IMR-90 (cell line): ENCODE measurements at regions not wholly inside any gene's neighbourhood (a gene's known extent, or its start where the extent isn't known, plus 50 kb on each side); places are given as distances from the start of the nearest gene placed in this dataset.

Experiments used
- ATAC-seq: fragments of 200-7000 bp; cut with Tn5 transposase; 2 replicates; pipeline ENCODE4 v1.9.1; 2020; ENCODE audit warnings: low read depth, mild to moderate bottlenecking, moderate library complexity
- BruUV-seq: library from RNA; stranded (reverse); fragments of 400-500 nt; replicated peaks from 2 replicates; lab custom pipeline; 2021; lab: Mats Ljungman, UMichigan
- CTCF ChIA-PET: fragments of 300-600 bp; formaldehyde crosslinking; extraction: SDS; loops from one replicate; lab custom pipeline; 2021; ENCODE audit warnings: antibody characterized with exemption; lab: Yijun Ruan, JAX
- POLR2A ChIA-PET: fragments of 300-600 bp; sonication (Branson Sonifier 250); formaldehyde crosslinking; loops from one replicate; lab custom pipeline; 2022; ENCODE audit warnings: antibody characterized with exemption; ENCODE audit not compliant: unreplicated experiment; lab: Charles Lee
- DNase-seq: peaks from one replicate; pipeline ENCODE4 v3.0.0; 2013
- H2AFZ ChIP-seq: replicated peaks from 2 replicates; pipeline ENCODE3; 2013; ENCODE audit warnings: low read length, mild to moderate bottlenecking; ENCODE audit not compliant: poor library complexity
- H2AK5ac ChIP-seq: 2 replicates; pipeline ENCODE4 v1.6.1; 2013; ENCODE audit warnings: low read depth, low read length, inconsistent platforms
- H2AK9ac ChIP-seq: replicated peaks from 2 replicates; pipeline ENCODE3; 2013; ENCODE audit warnings: mild to moderate bottlenecking, low read depth, low read length, moderate library complexity; ENCODE audit not compliant: poor library complexity
- H2BK120ac ChIP-seq: 2 replicates; pipeline ENCODE4 v1.6.1; 2013; ENCODE audit warnings: low read depth, low read length, inconsistent platforms
- H2BK15ac ChIP-seq: 3 replicates; pipeline ENCODE4 v1.6.1; 2013; ENCODE audit warnings: low read depth, low read length, inconsistent platforms
- H2BK20ac ChIP-seq: 2 replicates; pipeline ENCODE4 v1.6.1; 2013; ENCODE audit warnings: low read depth, mild to moderate bottlenecking, inconsistent platforms, low read length, moderate library complexity
- H2BK5ac ChIP-seq: 2 replicates; pipeline ENCODE4 v1.6.1; 2013; ENCODE audit warnings: mild to moderate bottlenecking, low read depth, low read length, inconsistent platforms; ENCODE audit not compliant: poor library complexity, severe bottlenecking
- H3K14ac ChIP-seq: replicated peaks from 2 replicates; pipeline ENCODE4 v1.6.1; 2013; ENCODE audit warnings: low read depth, low read length, inconsistent platforms
- H3K18ac ChIP-seq: 2 replicates; pipeline ENCODE4 v1.6.1; 2013; ENCODE audit warnings: low read depth, low read length, control low read depth
- H3K23ac ChIP-seq: 2 replicates; pipeline ENCODE4 v1.6.1; 2013; ENCODE audit warnings: low read depth, low read length, inconsistent platforms
- H3K27ac ChIP-seq: 2 replicates; pipeline ENCODE4 v1.5.1; 2013; ENCODE audit warnings: mild to moderate bottlenecking, control low read depth, low read length; ENCODE audit not compliant: insufficient read depth
- H3K27me3 ChIP-seq: 2 replicates; pipeline ENCODE4 v1.6.1; 2013; ENCODE audit warnings: low read length; ENCODE audit not compliant: control insufficient read depth, insufficient read depth
- H3K36me3 ChIP-seq: 2 replicates; pipeline ENCODE4 v1.6.1; 2013; ENCODE audit warnings: low read length, mixed read lengths; ENCODE audit not compliant: control insufficient read depth, insufficient read depth
- H3K4ac ChIP-seq: 2 replicates; pipeline ENCODE4 v1.6.1; 2013; ENCODE audit warnings: low read depth, low read length, inconsistent platforms
- H3K4me1 ChIP-seq: 2 replicates; pipeline ENCODE4 v1.6.1; 2013; ENCODE audit warnings: low read length, mixed read lengths; ENCODE audit not compliant: control insufficient read depth, insufficient read depth
- H3K4me2 ChIP-seq: 2 replicates; pipeline ENCODE4 v1.6.1; 2013; ENCODE audit warnings: low read depth, mild to moderate bottlenecking, control low read depth, low read length, moderate library complexity
- H3K4me3 ChIP-seq: 2 replicates; pipeline ENCODE4 v1.5.1; 2013; ENCODE audit warnings: low read depth, mild to moderate bottlenecking, control low read depth, low read length, moderate library complexity; ENCODE audit not compliant: insufficient read depth
- H3K56ac ChIP-seq: 2 replicates; pipeline ENCODE4 v1.6.1; 2013; ENCODE audit warnings: low read length, inconsistent platforms; ENCODE audit not compliant: insufficient read depth; ENCODE audit errors: extremely low read depth
- H3K79me1 ChIP-seq, 2 experiments: 2 replicates each; pipeline ENCODE4 v1.6.1; 2013; ENCODE audit warnings: low read length in 2 of 2, inconsistent platforms in 1 of 2, low read depth in 1 of 2
- H3K9ac ChIP-seq: 2 replicates; pipeline ENCODE4 v1.6.1; 2013; ENCODE audit warnings: low read depth, low read length, control low read depth
- H3K9me1 ChIP-seq: 2 replicates; pipeline ENCODE4 v1.6.1; 2013; ENCODE audit warnings: low read length, inconsistent platforms; ENCODE audit not compliant: insufficient read depth
- H3K9me3 ChIP-seq: 2 replicates; pipeline ENCODE4 v1.6.1; 2013; ENCODE audit warnings: low read length; ENCODE audit not compliant: control insufficient read depth, insufficient read depth
- H4K20me1 ChIP-seq: 2 replicates; pipeline ENCODE4 v1.6.1; 2013; ENCODE audit warnings: low read length, inconsistent platforms; ENCODE audit not compliant: insufficient read depth
- H4K5ac ChIP-seq: 2 replicates; pipeline ENCODE4 v1.6.1; 2013; ENCODE audit warnings: mild to moderate bottlenecking, low read depth, low read length, control low read depth
- H4K8ac ChIP-seq, 2 experiments: 2 replicates each; pipeline ENCODE4 v1.6.1; 2013; ENCODE audit warnings: low read depth in 2 of 2, low read length in 2 of 2, control low read depth in 1 of 2, inconsistent platforms in 1 of 2
- H4K91ac ChIP-seq: 2 replicates; pipeline ENCODE4 v1.6.1; 2013; ENCODE audit warnings: low read depth, low read length, inconsistent platforms; ENCODE audit not compliant: insufficient read depth
- FOS ChIP-seq: fragments of 150-350 bp; IDR thresholded peaks from 2 replicates; pipeline ENCODE4 v1.6.1; 2016; ENCODE audit warnings: low read depth, low read length
- MAFK ChIP-seq: IDR thresholded peaks from 2 replicates; pipeline ENCODE4 v1.6.1; 2012; ENCODE audit warnings: low read depth, low read length, improper control_type of control experiment
- WGBS, 2 experiments: methylation state at CpG; one replicate each; pipeline versions ENCODE4 v1.1.5 to v1.1.7; 2013; ENCODE audit warnings: missing lambda C conversion rate in 2 of 2; ENCODE audit not compliant: insufficient read length in 1 of 2; ENCODE audit errors: extremely low coverage in 2 of 2; 5-methylcytosine and 5-hydroxymethylcytosine counted together
- dilution Hi-C: fragments of 300-500 bp; cut with HindIII; formaldehyde crosslinking; loops from one replicate; pipeline ENCODE4 v1.14.3; 2018; ENCODE audit warnings: low sequenced_read_pairs; ENCODE audit not compliant: unreplicated experiment
- in situ Hi-C: fragments of 300-500 bp; cut with MboI; formaldehyde crosslinking; loops from 3 replicates; pipeline ENCODE4 v1.14.3; 2019; ENCODE audit warnings: low sequenced_read_pairs, inconsistent platforms, mixed read lengths
- intact Hi-C: fragments of 100-400 bp; cut with micrococcal nuclease; formaldehyde crosslinking; loops from 2 replicates; pipeline ENCODE4 v1.10.0; 2022
- TF ChIP-seq, protein P1 (sequence below): fragments of 150-350 bp; IDR thresholded peaks from 2 replicates; pipeline ENCODE4 v1.6.1; 2016; ENCODE audit warnings: low read depth, mild to moderate bottlenecking, low read length, moderate library complexity, borderline replicate concordance

DNA sequence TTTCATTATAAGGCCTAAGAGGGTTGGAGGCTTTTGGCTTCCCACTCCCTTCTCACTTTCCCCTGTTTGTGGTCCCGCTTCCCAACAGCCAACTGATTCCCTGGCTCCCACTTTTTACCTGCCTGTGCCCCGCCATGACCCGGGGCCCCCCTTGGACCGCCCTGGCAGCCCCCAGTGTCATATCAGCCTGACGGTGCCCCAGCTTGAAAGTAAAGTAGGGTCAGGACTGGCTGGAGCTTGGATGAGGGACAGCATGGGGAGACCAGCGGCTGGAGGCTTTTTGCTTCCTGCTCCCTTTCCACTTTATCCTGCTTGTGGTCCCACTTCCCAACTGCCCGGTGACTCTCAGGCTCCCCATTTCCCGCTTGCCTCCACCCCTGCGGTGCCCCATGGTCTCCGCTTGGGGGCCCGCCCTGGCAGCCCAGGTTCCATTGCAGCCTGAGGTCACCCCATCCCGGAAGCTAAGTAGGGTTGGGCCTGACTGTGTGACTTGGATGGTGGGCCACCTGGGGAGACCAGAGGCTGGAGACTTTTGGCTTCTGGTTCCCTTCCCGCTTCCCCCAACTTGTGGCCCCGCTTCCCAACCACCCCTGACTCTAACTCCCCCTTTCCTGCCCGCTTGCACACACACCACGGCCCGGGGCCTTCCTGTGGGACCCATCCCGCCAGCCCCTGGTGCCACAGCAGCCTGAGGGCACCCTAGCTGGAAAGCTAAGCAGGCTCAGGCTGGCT, 2274.7 kb downstream of the TP53TG3F start:
- Histone ChIP-seq H3K9me1 (no peaks in the 10 kb centered on the region), H3K18ac (no peak overlapping the region), H3K36me3 (no peaks in the 10 kb centered on the region), H2BK15ac (no peak overlapping the region), H3K9me3 (peaks cover 12% of the 10 kb centered on the region), H3K23ac (no peak overlapping the region), H3K4ac (no peak overlapping the region), H4K20me1 (no peaks in the 10 kb centered on the region), H3K4me2 (no peak overlapping the region), H4K8ac (no peak overlapping the region), H3K4me3 (no peak overlapping the region), H2AFZ (no peak overlapping the region), H2AK5ac (no peak overlapping the region), H2BK120ac (no peak overlapping the region), H3K79me1 (no peaks in the 10 kb centered on the region), H3K4me1 (no peaks in the 10 kb centered on the region), H4K91ac (no peak overlapping the region), H2BK5ac (no peak overlapping the region), H3K56ac (no peak overlapping the region), H4K5ac (no peak overlapping the region), H3K27ac (no peak overlapping the region), H2AK9ac (no peak overlapping the region), H3K9ac (no peak overlapping the region), H3K14ac (no peak overlapping the region), H3K27me3 (no peaks in the 10 kb centered on the region), H2BK20ac (no peak overlapping the region)
- ChIA-PET POLR2A (no interaction called here), CTCF (no interaction called here)
- BruUV-seq = no TSS peak
- intact Hi-C loops = no loop called here
- dilution Hi-C loops = no loop called here
- in situ Hi-C loops = no loop called here
- no peak for TF ChIP-seq MAFK
- no peak for TF ChIP-seq FOS
- TF ChIP-seq, protein P1, sequence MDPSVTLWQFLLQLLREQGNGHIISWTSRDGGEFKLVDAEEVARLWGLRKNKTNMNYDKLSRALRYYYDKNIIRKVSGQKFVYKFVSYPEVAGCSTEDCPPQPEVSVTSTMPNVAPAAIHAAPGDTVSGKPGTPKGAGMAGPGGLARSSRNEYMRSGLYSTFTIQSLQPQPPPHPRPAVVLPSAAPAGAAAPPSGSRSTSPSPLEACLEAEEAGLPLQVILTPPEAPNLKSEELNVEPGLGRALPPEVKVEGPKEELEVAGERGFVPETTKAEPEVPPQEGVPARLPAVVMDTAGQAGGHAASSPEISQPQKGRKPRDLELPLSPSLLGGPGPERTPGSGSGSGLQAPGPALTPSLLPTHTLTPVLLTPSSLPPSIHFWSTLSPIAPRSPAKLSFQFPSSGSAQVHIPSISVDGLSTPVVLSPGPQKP = no peak
- no CpG with 5 or more reads among the region's 18 CpGs for WGBS, 2 experiments
- ATAC-seq (no peak), DNase-seq (no peak)
